HepG2 (cell line): ENCODE measurements at regions not wholly inside any gene's neighbourhood (a gene's known extent, or its start where the extent isn't known, plus 50 kb on each side); places are given as distances from the start of the nearest gene placed in this dataset.

Experiments used
- ATF4 ChIP-seq, 2 experiments: fragments of 450-650 bp in 1 of 2; sonication (generic) in 1 of 2; formaldehyde crosslinking; IDR thresholded peaks; 2 replicates each; pipeline versions ENCODE4 v1.5.0 to v1.8.0; 2020 to 2022; ENCODE audit warnings: mild to moderate bottlenecking in 1 of 2, missing genetic modification reagents in 1 of 2
- CEBPG ChIP-seq: IDR thresholded peaks from 2 replicates; pipeline ENCODE4 v1.6.1; 2016
- ELK4 ChIP-seq: sonication (generic); formaldehyde crosslinking; IDR thresholded peaks from 2 replicates; pipeline ENCODE4 v1.9.0; 2021; ENCODE audit warnings: missing genetic modification reagents, borderline replicate concordance
- FOSL1 ChIP-seq: sonication (generic); formaldehyde crosslinking; IDR thresholded peaks from 2 replicates; pipeline ENCODE4 v1.9.0; 2021; ENCODE audit warnings: missing genetic modification reagents, borderline replicate concordance
- FOXA3 ChIP-seq: IDR thresholded peaks from 2 replicates; pipeline ENCODE4 v1.6.1; 2016; ENCODE audit warnings: missing genetic modification reagents, missing compliant biosample characterization
- HOXA3 ChIP-seq: sonication (generic); formaldehyde crosslinking; IDR thresholded peaks from 2 replicates; pipeline ENCODE4 v1.5.0; 2020; ENCODE audit warnings: missing genetic modification reagents
- JUNB ChIP-seq: sonication (generic); formaldehyde crosslinking; IDR thresholded peaks from 2 replicates; pipeline ENCODE4 v1.8.0; 2022; ENCODE audit warnings: missing genetic modification reagents, mild to moderate bottlenecking, borderline replicate concordance
- KLF12 ChIP-seq: sonication (generic); formaldehyde crosslinking; IDR thresholded peaks from 2 replicates; pipeline ENCODE4 v1.4.0; 2020; ENCODE audit warnings: missing genetic modification reagents, borderline replicate concordance
- LCORL ChIP-seq, 2 experiments: fragments of 450-650 bp in 1 of 2; sonication (generic) in 1 of 2; formaldehyde crosslinking in 1 of 2; IDR thresholded peaks; 2 replicates each; pipeline versions ENCODE4 v1.5.0 to v1.6.1; 2017 to 2020; ENCODE audit warnings: antibody characterized with exemption in 1 of 2, missing genetic modification reagents in 1 of 2
- NAIF1 ChIP-seq: sonication (generic); formaldehyde crosslinking; IDR thresholded peaks from 2 replicates; pipeline ENCODE4 v1.5.0; 2020; ENCODE audit warnings: mild to moderate bottlenecking, missing genetic modification reagents, borderline replicate concordance
- RAD21 ChIP-seq: fragments of 450-650 bp; formaldehyde crosslinking; IDR thresholded peaks from 2 replicates; pipeline ENCODE4 v1.5.0; 2020; ENCODE audit warnings: mild to moderate bottlenecking
- SOX5 ChIP-seq: IDR thresholded peaks from 2 replicates; pipeline ENCODE4 v1.6.1; 2016; ENCODE audit warnings: borderline replicate concordance
- STAT5B ChIP-seq: sonication (generic); formaldehyde crosslinking; IDR thresholded peaks from 2 replicates; pipeline ENCODE4 v1.4.0; 2020; ENCODE audit warnings: missing genetic modification reagents
- ZBTB1 ChIP-seq: sonication (generic); formaldehyde crosslinking; IDR thresholded peaks from 2 replicates; pipeline ENCODE4 v1.4.0; 2020; ENCODE audit warnings: missing genetic modification reagents, borderline replicate concordance
- ZBTB25 ChIP-seq: IDR thresholded peaks from 2 replicates; pipeline ENCODE4 v1.6.1; 2018; ENCODE audit warnings: missing genetic modification reagents
- ZIK1 ChIP-seq: sonication (generic); formaldehyde crosslinking; IDR thresholded peaks from 2 replicates; pipeline ENCODE4 v1.5.0; 2020; ENCODE audit warnings: mild to moderate bottlenecking, low read depth, missing genetic modification reagents, borderline replicate concordance
- ZNF260 ChIP-seq: sonication (generic); formaldehyde crosslinking; IDR thresholded peaks from 2 replicates; pipeline ENCODE4 v1.4.0; 2020; ENCODE audit warnings: missing genetic modification reagents, low read depth, mild to moderate bottlenecking, borderline replicate concordance
- ZNF407 ChIP-seq: sonication (generic); formaldehyde crosslinking; IDR thresholded peaks from one replicate; pipeline ENCODE4 v1.5.1; 2020; ENCODE audit warnings: mild to moderate bottlenecking, missing genetic modification reagents; ENCODE audit errors: not compliant biosample characterization
- ZNF674 ChIP-seq: sonication (generic); formaldehyde crosslinking; IDR thresholded peaks from 2 replicates; pipeline ENCODE4 v1.5.0; 2020; ENCODE audit warnings: low read depth, mild to moderate bottlenecking, missing genetic modification reagents
- ZSCAN29 ChIP-seq: sonication (generic); formaldehyde crosslinking; conservative IDR thresholded peaks from 2 replicates; pipeline ENCODE4 v1.4.0; 2020; ENCODE audit warnings: mild to moderate bottlenecking, missing genetic modification reagents

- TF ChIP-seq ZNF260 (CRISPR knock-in tag) (no peak), FOXA3 (peak; percentile 42; the same call in 1 of the 2 replicates), ATF4 (CRISPR knock-in tag; IDR thresholded peaks at IDR 0.05) (no peak), ZIK1 (CRISPR knock-in tag) (no peak), NAIF1 (CRISPR knock-in tag) (no peak), ZSCAN29 (CRISPR knock-in tag) (peak; percentile 98), ELK4 (no peak), STAT5B (CRISPR knock-in tag) (no peak), HOXA3 (CRISPR knock-in tag) (no peak), LCORL (IDR thresholded peaks at IDR 0.05) (no peak), LCORL (CRISPR knock-in tag; IDR thresholded peaks at IDR 0.05) (0 out of 2 replicates have a peak, but pooled peaks have one; percentile 55), ZNF407 (CRISPR knock-in tag) (no peak), CEBPG (CRISPR knock-in tag) (peak; percentile 19; the same call in 1 of the 2 replicates), JUNB (no peak), ZBTB1 (CRISPR knock-in tag) (no peak), ZNF674 (CRISPR knock-in tag) (no peak), RAD21 (CRISPR knock-in tag) (no peak), SOX5 (CRISPR knock-in tag) (peak; percentile 52; the same call in 1 of the 2 replicates), FOSL1 (CRISPR knock-in tag) (no peak), ZBTB25 (no peak), KLF12 (CRISPR knock-in tag) (no peak)
Measured at GRCh38 chr10:43902842-43903241, 254.2 kb upstream of the ZNF32 start (continued).
